ENCODE measurements at regions not wholly inside any gene's neighbourhood (a gene's known extent, or its start where the extent isn't known, plus 50 kb on each side); places are given as distances from the start of the nearest gene placed in this dataset.

- Histone ChIP-seq H3K27me3 (peaks cover 0 to 23% (median 4%) of the 10 kb centered on the region in 7 donors), H3K4me1 (no peaks in the 10 kb centered on the region), H3K27ac (no peak overlapping the region), H3K4me3 (no peak overlapping the region), H3K9me3 (peaks cover 0 to 9% (median 0%) of the 10 kb centered on the region in 11 donors), H3K36me3 (no peaks in the 10 kb centered on the region)
- WGBS, 2 donors: 33 to 46% methylated on average over 6 of the region's 6 CpGs
- no peak for TF ChIP-seq CTCF (IDR thresholded peaks at IDR 0.05)
- ATAC-seq: no peak
- no peak for DNase-seq
- intact Hi-C loops (cut with DNase I): no loop called here
These were observed 304.2 kb downstream of the ADGRG6 start for GRCh38 chr6:142605922-142606485.

GRCh38 chr6:142612956-142613355 lies 311.1 kb downstream of the ADGRG6 start:
- intact Hi-C loops (cut with DNase I): no loop called here
- peaks cover 0 to 12% (median 0%) of the 10 kb centered on the region in 11 donors for H3K9me3 ChIP-seq
- DNase-seq: no peak
- no peak for TF ChIP-seq CTCF (IDR thresholded peaks at IDR 0.05)
- no peak overlapping the region for H3K4me3 ChIP-seq
- no peak for ATAC-seq
- H3K27me3 ChIP-seq: peaks cover 0 to 5% (median 0%) of the 10 kb centered on the region in 7 donors
- no peaks in the 10 kb centered on the region for H3K4me1 ChIP-seq
- H3K36me3 ChIP-seq: no peaks in the 10 kb centered on the region
- no peak overlapping the region for H3K27ac ChIP-seq
- WGBS, 2 donors: 76 to 84% methylated on average over 3 of the region's 3 CpGs

- intact Hi-C loops (cut with DNase I): no loop called here
- DNase-seq (no peak), ATAC-seq (no peak)
- H3K27me3 ChIP-seq: peaks cover 0 to 5% (median 0%) of the 10 kb centered on the region in 7 donors
- WGBS, 2 donors: 69 to 76% methylated on average over 2 of the region's 2 CpGs
- H3K4me3 ChIP-seq: no peak overlapping the region
- H3K9me3 ChIP-seq: peaks cover 0 to 12% (median 0%) of the 10 kb centered on the region in 11 donors
- no peaks in the 10 kb centered on the region for H3K36me3 ChIP-seq
- no peak for TF ChIP-seq CTCF (IDR thresholded peaks at IDR 0.05)
- no peaks in the 10 kb centered on the region for H3K4me1 ChIP-seq
- no peak overlapping the region for H3K27ac ChIP-seq
These were observed 312.2 kb downstream of the ADGRG6 start for GRCh38 chr6:142613981-142614380.

DNA sequence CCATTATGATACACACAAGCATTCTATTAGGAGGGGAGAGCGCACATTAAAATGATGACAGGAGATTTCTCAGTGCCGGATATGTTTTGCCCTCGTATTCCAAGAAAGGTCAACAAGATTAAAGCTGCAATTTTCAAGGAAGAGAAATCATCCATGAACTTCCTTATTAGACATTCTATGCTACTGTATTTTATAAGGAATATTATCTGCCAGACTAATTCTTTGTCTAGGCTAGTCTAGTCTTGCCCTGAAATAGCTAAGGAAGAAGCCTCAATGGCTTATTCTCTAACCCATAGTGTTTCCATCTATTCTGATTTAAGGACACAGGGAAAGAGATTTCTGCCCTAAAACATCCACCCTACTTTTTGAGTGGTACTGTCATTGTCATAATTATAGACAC lies 315.4 kb downstream of the ADGRG6 start:
- DNase-seq (no peak), ATAC-seq (no peak)
- H3K27ac ChIP-seq: no peak overlapping the region
- peaks cover 0 to 5% (median 0%) of the 10 kb centered on the region in 11 donors for H3K9me3 ChIP-seq
- TF ChIP-seq CTCF (IDR thresholded peaks at IDR 0.05): no peak
- H3K36me3 ChIP-seq: no peaks in the 10 kb centered on the region
- H3K4me3 ChIP-seq: no peak overlapping the region
- WGBS, 2 donors: 66% methylated on average over 3 of the region's 3 CpGs
- H3K27me3 ChIP-seq: peaks cover 0 to 5% (median 0%) of the 10 kb centered on the region in 7 donors
- H3K4me1 ChIP-seq: no peaks in the 10 kb centered on the region
- intact Hi-C loops (cut with DNase I): no loop called here
